RWPE1 (cell line): ENCODE measurements at regions not wholly inside any gene's neighbourhood (a gene's known extent, or its start where the extent isn't known, plus 50 kb on each side); places are given as distances from the start of the nearest gene placed in this dataset.

Experiments used
- CTCF ChIA-PET: fragments of 350-600 bp; sonication (Branson Sonifier 250); formaldehyde crosslinking; extraction: SDS; loops from one replicate; lab custom pipeline; 2021; lab: Yijun Ruan, JAX
- POLR2A ChIA-PET: fragments of 400-600 bp; formaldehyde crosslinking; extraction: SDS; loops from one replicate; lab custom pipeline; 2020; ENCODE audit warnings: antibody characterized with exemption; ENCODE audit not compliant: low non-redundant PET; lab: Yijun Ruan, JAX
- DNase-seq: peaks from one replicate; pipeline ENCODE4 v3.0.0; 2012; ENCODE audit warnings: low spot score
- H3K27ac ChIP-seq: fragments of 450-650 bp; 2 replicates; pipeline ENCODE4 v1.5.1; 2017
- CTCF ChIP-seq: fragments of 450-650 bp; conservative IDR thresholded peaks from 2 replicates; pipeline ENCODE4 v1.5.1; 2017; ENCODE audit warnings: low read depth, mild to moderate bottlenecking

- ChIA-PET CTCF (interaction anchor here (0.6 to 1.8 kb wide), 10 partner anchors 9 to 697 kb away, joined by 3 to 12 read pairs (median 4); no protein-coding TSS in a partner anchor), POLR2A (no interaction called here)
- no peak overlapping the region for H3K27ac ChIP-seq
- TF ChIP-seq CTCF, result no peak
- DNase-seq, result no peak
Observed at GRCh38 chr5:1643651-1644392, 120.1 kb upstream of the LPCAT1 start.

GRCh38 chr5:1642621-1643061 is 118.9 kb upstream of the LPCAT1 start:
- TF ChIP-seq CTCF, result no peak
- no peak for DNase-seq
- CTCF ChIA-PET, result interaction anchor here (1.2 to 1.5 kb wide), 2 partner anchors 262 to 434 kb away, joined by 6 read pairs; no protein-coding TSS in a partner anchor
- POLR2A ChIA-PET, result no interaction called here
- no peak overlapping the region for H3K27ac ChIP-seq

- ChIA-PET CTCF (no interaction called here), POLR2A (no interaction called here)
- no peak overlapping the region for H3K27ac ChIP-seq
- DNase-seq, result no peak
- TF ChIP-seq CTCF, result no peak
Observed at GRCh38 chr5:1642221-1642620, 118.5 kb upstream of the LPCAT1 start.

- DNase-seq, result peak; percentile 79
- peak; percentile 99 for TF ChIP-seq CTCF
- H3K27ac ChIP-seq, result no peak overlapping the region
- CTCF ChIA-PET, result no interaction called here
- POLR2A ChIA-PET, result no interaction called here
Observed at GRCh38 chr5:1641560-1642166, 117.9 kb upstream of the LPCAT1 start.

GRCh38 chr5:1641041-1641440 is 117.3 kb upstream of the LPCAT1 start:
- no peak for TF ChIP-seq CTCF
- CTCF ChIA-PET, result no interaction called here
- no peak overlapping the region for H3K27ac ChIP-seq
- POLR2A ChIA-PET, result no interaction called here
- no peak for DNase-seq

- ChIA-PET CTCF (no interaction called here), POLR2A (no interaction called here)
- no peak for DNase-seq
- H3K27ac ChIP-seq, result no peak overlapping the region
- TF ChIP-seq CTCF, result no peak
Observed at GRCh38 chr5:1640421-1640881, 116.7 kb upstream of the LPCAT1 start.
